MG63 (cell line): ENCODE measurements at regions not wholly inside any gene's neighbourhood (a gene's known extent, or its start where the extent isn't known, plus 50 kb on each side); places are given as distances from the start of the nearest gene placed in this dataset.

Experiments
- DNase-seq: peaks from one replicate; pipeline ENCODE4 v3.0.0-alpha.2; 2020
- H3K27me3 ChIP-seq: fragments of 250-450 bp; sonication (Bioruptor Pico); 2 replicates; pipeline ENCODE4 v1.5.1; 2020; ENCODE audit warnings: mild to moderate bottlenecking, moderate library complexity
- H3K36me3 ChIP-seq: fragments of 250-450 bp; sonication (Bioruptor Pico); 2 replicates; pipeline ENCODE4 v1.5.1; 2020; ENCODE audit warnings: mild to moderate bottlenecking, moderate library complexity
- H3K4me3 ChIP-seq: fragments of 250-450 bp; sonication (Bioruptor Pico); 2 replicates; pipeline ENCODE4 v1.5.1; 2020; ENCODE audit warnings: mild to moderate bottlenecking, moderate library complexity
- H3K9me3 ChIP-seq: fragments of 250-450 bp; sonication (Bioruptor Pico); 2 replicates; pipeline ENCODE4 v1.5.1; 2020; ENCODE audit warnings: mild to moderate bottlenecking, moderate library complexity

DNA sequence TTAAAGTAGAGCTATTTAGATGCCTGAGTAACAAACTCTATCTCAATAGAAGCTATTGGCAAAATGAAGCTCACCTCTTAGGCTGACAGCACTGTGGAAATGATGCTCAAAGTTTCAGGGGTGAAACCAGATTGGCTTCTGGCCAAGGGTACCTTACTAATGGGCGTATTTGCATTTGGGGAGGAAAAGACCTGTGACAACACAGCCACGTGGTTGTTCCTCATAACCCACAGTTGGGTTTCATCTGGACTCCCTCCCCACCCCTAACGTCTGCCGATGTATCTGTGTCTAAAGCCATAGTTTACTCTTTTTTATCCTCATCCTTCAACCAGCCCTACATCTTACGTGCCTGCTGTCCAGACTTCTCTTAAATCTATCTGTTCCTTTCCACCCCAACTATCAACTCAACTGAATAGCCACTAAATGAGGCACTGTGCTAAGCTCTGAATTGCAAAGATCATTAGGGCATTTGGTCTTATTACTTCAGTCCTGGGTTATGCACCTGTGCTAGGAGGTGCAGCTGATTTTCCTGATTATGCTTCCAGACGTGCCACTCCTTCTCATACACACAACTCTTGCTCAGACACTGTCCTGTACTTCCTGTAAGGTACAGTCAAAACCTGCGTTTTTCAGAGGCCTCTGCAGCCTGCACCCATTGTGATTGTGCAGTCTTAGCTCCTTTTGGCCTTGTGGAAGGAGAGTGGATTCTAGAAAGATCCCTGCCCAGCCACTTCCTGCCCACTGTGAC, 80.6 kb upstream of the ARMC2 start:
- DNase-seq: no peak
- Histone ChIP-seq H3K9me3 (no peaks in the 10 kb centered on the region), H3K27me3 (no peaks in the 10 kb centered on the region), H3K36me3 (no peaks in the 10 kb centered on the region), H3K4me3 (no peak overlapping the region)

DNA sequence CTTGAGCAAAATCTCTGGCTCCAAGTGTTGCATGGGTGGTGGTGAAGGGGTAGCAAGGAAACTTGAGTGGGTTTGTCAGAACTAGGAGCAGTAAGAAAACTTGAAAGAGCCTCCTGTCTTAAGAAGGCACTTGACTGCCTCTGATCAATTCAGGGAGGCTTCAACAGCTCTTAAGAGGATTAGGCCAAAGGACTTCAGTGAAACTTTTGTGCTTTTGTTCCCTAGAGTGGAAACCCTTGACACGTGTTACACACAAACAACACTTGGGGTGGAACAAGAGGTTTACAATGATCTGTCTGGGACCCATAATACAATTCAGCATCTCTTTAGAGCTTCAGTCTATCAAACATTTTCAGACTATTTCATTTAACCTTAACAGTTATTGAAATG, 80.1 kb upstream of the ARMC2 start:
- no peaks in the 10 kb centered on the region for H3K36me3 ChIP-seq
- DNase-seq: no peak
- H3K4me3 ChIP-seq: no peak overlapping the region
- H3K9me3 ChIP-seq: no peaks in the 10 kb centered on the region
- no peaks in the 10 kb centered on the region for H3K27me3 ChIP-seq

DNA sequence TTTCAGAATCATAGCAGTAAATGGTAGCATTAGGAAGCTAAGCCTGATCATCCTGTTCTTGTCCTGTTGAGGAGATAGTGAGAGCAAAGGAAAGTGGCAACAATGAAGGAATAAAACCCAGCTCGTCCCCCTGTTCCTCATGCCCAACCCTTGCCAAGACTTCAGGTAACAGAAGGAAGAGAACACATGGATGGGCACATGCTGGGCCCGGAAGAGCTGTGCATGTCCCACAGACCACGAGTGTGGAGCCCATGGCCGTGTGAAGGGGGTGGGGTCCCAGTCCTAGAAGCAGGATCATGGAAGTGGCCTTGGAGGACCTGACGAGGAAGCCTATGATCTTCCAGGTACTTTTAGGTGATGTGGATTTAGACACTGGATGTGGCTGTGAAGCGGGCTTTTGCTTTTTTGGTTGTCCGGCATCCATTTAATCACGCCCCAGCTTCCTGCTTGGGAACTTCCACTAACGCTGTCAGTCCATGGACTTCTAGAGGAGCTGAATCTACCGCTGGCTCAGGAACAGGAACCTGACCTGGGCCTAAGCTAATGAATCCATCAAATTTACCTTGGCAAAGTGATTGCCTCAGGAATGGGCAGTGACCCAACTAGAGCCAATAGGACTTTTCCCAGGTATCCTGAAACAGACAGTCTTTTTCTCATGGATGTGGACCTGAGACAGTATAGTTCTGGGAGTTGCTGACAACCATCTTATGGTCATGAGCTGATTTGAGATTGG, 79.3 kb upstream of the ARMC2 start:
- H3K4me3 ChIP-seq: no peak overlapping the region
- DNase-seq: no peak
- no peaks in the 10 kb centered on the region for H3K27me3 ChIP-seq
- H3K36me3 ChIP-seq: no peaks in the 10 kb centered on the region
- H3K9me3 ChIP-seq: no peaks in the 10 kb centered on the region

DNA sequence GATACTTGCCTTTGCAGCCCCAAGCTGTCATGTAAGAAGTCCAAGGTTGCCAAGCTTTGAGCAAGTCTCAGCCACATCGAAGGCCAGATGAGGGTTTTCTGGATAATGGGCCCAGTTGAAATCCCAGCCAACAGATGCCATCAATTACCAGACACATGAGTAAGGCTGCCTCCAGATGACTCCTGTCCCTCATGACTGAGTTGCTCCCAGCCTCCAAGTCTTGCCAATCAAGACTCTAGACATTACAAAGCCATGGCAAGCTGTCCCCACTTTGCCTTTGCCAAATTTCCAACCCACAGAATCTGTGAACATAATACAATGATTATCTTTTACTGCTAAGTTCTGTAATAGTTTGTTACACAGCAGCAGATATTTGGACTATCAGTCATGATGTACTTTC, 76.8 kb upstream of the ARMC2 start:
- no peak overlapping the region for H3K4me3 ChIP-seq
- H3K27me3 ChIP-seq: no peaks in the 10 kb centered on the region
- peak; percentile 72 for DNase-seq
- H3K36me3 ChIP-seq: no peaks in the 10 kb centered on the region
- H3K9me3 ChIP-seq: no peaks in the 10 kb centered on the region

DNA sequence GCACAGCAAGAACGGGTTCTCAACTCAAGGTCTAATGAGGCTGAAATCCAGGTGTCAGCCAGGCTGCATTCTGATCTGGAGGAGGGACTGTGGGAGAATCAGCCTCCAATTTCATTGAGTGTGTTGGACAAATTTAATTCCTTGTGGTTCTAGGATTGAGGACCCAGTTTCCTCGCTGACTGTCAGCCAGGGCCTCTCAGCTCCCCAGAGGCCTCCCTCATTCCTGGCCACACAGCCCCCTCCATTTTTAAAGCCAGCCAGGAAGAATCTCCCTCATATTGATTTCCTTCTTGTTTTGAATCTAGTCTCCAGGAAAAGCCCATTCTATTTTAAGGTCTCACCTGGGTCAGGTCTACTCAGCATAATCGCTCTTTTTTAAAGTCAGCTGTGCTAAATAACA, 73.7 kb upstream of the ARMC2 start:
- no peaks in the 10 kb centered on the region for H3K9me3 ChIP-seq
- no peaks in the 10 kb centered on the region for H3K36me3 ChIP-seq
- H3K27me3 ChIP-seq: no peaks in the 10 kb centered on the region
- no peak overlapping the region for H3K4me3 ChIP-seq
- DNase-seq: no peak

DNA sequence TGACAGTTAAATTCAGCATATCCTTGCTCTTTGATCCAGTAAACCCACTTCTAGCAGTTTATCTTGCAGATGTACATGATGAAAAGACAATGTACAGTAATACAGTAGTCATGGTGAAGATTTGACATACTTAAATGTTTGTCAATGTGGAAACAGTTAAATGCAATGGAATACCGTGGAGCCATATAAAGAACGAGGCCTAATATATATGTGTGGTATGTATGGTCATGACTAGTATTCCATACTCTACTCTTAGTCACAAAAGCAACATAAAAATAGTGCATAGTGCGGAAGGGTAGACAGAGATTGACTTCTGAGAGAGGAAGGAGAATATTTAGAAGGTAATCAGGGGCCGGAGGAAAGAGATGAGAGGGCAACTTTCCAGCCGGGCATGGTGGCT, 70.7 kb upstream of the ARMC2 start:
- no peaks in the 10 kb centered on the region for H3K9me3 ChIP-seq
- H3K4me3 ChIP-seq: no peak overlapping the region
- H3K36me3 ChIP-seq: no peaks in the 10 kb centered on the region
- DNase-seq: no peak
- no peaks in the 10 kb centered on the region for H3K27me3 ChIP-seq

DNA sequence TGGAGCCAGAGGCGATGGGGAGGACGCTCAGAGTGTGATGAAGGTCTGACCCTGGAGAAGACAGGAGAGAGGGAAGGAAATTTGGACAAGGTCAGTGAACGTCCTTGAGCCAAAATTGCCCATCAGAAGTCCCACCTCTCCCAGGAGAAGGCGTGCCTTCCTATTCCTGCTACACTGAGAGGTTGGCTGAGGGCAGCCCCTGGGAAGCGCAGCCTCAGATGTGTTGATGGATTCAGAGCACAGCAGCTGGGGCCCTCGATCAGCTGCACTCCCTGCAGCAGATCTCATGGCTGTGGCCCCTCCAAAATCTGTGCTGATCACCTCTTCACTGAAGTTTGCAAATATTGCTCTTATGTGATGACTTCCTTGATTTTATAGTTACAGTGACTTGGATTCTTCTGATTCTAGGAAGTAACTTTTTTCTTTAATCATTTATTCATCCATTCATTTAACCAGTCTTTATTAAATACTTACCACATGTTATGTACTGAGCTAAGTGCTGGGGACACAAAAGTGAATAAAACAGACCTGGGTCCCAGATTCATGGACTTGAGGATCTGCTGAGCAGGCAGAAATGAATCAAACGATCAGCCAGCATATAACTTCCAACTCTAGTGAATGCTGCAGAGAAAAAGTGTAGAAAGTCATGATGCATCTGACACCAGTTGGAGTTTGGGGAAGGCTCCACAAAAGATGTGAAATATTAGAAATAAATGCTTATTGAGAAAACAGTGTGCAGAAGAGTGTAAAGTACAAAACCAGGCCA, 69.6 kb upstream of the ARMC2 start:
- DNase-seq: no peak
- H3K36me3 ChIP-seq: no peaks in the 10 kb centered on the region
- H3K9me3 ChIP-seq: no peaks in the 10 kb centered on the region
- no peak overlapping the region for H3K4me3 ChIP-seq
- no peaks in the 10 kb centered on the region for H3K27me3 ChIP-seq

DNA sequence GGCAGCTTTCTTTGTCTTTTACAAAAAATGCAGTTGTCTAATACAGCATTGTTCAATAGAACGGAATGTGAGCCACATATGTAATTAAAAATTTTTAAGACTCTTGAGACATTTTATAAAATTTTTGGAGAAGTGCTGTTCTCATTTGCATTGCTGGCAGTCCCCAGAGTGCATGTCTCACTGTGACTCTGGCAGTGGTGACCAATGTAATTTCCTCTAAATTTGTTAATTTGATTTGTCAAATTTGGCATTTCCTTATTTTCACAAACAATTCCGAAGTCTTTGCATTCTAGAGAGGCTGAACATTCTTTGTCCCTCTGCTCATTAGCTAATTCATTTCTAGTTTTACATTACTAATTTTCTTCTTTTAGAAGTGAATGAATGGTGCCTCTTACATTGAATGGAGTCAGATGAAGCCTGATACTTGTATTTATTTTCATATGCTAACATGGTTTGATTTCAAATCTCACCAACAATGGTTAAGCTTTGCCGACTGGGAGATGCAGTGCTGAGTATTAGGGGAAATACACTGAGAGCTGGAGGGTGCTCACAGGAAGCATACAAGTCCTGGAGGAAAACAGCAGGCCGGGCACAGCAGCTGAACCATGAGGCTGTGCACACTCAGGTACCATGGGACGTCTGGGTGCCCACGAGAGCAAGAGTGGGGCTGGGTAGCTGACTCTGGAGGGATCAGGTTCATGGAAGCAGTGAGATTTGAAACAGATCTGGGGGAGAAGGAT, 68.5 kb upstream of the ARMC2 start:
- Histone ChIP-seq H3K9me3 (no peaks in the 10 kb centered on the region), H3K36me3 (no peaks in the 10 kb centered on the region), H3K27me3 (no peaks in the 10 kb centered on the region), H3K4me3 (no peak overlapping the region)
- DNase-seq: no peak

DNA sequence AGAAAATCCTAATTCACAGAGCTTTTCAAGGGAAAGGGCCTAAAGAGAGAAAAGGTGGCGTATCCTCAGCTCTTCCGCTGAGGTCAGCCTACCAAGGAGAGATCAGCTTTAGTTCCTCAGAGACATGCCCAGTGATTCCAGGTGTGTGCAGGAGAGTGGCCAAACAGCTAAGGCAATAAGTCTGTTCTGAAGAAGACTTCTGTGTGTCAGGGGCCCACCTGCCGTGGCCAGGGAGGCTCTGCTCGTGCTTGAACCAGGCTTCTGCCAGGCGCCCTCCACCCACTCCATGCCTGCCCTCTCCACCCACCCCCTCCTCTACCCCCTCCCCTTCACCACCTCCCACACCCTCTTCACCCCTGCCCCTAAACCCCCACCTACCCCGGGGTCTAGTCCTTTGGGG, 67.4 kb upstream of the ARMC2 start:
- H3K4me3 ChIP-seq: no peak overlapping the region
- DNase-seq: no peak
- H3K27me3 ChIP-seq: no peaks in the 10 kb centered on the region
- H3K36me3 ChIP-seq: no peaks in the 10 kb centered on the region
- H3K9me3 ChIP-seq: no peaks in the 10 kb centered on the region

DNA sequence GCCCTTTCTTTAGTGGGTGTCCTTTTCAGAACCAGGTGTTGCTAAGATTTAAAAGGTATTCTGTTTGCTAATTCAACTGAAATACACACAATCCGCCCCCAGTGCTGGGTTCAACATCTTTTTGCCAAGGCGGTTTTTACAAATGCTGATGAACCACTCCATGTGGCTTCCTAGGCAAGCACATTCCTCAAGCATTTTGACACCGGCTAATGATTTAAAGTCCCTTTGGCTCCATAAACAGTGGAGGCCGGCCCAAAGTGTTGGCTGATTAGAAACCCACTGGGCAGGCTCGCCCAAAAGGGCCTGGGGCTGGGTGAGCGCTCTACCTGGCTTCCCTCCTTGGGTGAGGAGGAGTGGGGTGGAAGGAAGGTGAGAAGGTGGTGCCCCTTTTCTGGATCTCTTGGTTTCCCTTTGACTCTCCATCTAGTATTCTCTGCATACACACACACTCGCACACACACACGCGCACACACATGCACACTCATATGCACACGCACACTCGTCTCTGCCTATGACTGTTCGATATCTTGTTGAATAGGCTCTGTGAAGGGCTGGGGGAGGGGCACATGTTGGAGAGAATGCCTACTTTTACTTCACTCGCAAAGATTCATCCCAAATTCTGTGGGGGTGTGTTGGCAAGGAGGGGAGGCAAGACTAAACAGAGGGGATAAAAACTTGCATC, 66.7 kb upstream of the ARMC2 start:
- no peak overlapping the region for H3K4me3 ChIP-seq
- no peaks in the 10 kb centered on the region for H3K27me3 ChIP-seq
- DNase-seq: no peak
- H3K36me3 ChIP-seq: no peaks in the 10 kb centered on the region
- H3K9me3 ChIP-seq: no peaks in the 10 kb centered on the region

DNA sequence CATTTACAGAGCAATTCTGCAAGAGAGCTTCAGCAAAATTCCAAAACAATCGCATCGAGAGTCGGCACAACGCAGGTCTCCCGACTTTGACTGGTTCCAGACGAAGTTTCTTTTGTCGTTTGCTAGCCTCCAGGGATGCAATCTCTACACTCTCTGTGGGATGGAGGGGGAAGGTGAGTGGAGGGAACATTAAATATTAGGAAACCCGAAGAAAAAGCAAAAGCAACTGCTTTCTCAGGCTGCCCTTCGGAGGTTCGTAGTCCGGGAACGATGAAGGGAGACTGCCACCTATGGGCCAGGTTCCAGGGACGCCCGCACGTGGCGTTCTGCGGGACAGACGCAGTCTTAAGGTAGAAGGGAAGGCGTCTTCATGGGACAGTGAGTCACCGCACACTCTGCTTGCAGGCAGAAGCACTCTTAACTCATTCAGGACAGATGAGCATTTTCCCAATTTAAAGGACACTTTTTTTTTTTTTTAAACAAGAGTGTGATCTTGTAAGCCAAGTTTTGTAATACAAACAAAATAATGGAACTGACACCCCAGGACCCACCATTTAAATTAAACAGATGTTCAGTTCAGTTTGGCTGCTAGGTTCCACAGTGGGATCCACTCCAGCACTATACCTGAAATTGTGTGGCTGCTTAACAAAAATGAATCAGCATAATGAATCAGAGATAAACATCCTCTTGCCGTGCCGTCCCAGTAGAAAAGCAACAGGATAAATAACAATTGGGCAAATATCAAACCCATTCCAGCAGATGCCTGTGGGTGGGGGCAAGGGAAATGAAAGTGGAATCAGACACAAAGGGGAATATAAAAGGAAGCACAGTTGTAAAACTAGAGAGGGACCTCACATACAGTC, 65.8 kb upstream of the ARMC2 start:
- peak; percentile 68 for DNase-seq
- Histone ChIP-seq H3K9me3 (no peaks in the 10 kb centered on the region), H3K4me3 (peak overlapping the region; percentile 29), H3K27me3 (no peaks in the 10 kb centered on the region), H3K36me3 (no peaks in the 10 kb centered on the region)

DNA sequence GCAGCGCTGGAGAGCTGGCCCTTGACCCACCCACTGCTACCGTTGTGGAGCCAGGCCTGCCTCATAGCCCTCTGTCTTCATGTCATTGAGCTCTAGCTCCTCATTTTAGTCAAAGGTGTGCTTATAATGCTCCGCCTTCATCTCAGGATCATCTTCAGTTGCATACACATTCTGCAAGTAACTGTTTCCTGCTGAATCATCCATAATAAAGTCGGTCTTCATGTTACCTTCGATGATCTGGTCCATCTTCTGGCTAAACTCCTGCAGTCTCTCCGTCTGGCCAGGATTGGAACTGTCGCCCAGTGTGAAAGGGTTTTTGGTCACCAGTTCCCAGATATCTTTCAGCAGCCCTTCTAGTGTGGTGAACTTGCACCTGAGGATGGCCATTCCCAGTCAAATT, 62.6 kb upstream of the ARMC2 start:
- Histone ChIP-seq H3K4me3 (no peak overlapping the region), H3K9me3 (0 out of 2 replicates have a peak, but pooled peaks cover 3% of the 10 kb centered on the region), H3K27me3 (no peaks in the 10 kb centered on the region), H3K36me3 (no peaks in the 10 kb centered on the region)
- DNase-seq: no peak

DNA sequence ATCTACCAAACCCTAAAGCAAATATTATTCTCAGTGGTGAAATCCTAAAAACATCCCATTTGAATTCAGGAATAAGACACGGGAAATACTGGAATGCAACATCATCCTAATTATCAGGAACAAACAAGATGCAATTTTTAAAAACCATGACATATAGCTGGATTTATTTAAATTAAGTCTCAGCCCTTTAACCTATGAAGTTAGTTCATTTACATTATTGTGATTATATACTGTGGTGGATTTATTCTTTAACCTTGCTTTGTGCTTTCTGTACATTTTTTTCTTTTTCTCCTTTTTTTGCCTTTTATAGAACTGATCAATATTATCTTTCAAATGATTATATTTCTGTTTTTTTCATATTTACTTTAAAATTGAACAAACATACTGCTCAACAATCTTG, 59.8 kb upstream of the ARMC2 start:
- Histone ChIP-seq H3K9me3 (0 out of 2 replicates have a peak, but pooled peaks cover 3% of the 10 kb centered on the region), H3K27me3 (no peaks in the 10 kb centered on the region)
- DNase-seq: no peak

DNA sequence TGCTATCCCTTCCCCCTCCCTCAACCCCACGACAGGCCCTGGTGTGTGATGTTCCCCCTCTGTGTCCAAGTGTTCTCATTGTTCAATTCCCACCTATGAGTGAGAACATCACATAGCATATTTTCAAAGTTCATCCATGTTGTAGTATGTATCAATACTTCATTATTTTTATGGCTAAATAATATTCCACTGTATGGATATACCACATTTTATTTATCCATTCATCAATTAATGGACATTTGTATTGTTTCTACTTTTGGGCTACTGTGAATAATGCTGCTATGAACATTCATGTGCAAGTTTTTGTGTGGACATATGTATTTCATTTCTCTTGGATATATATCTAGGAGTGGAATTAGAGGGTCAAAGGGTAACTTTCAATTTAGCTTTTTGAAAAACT, 58.7 kb upstream of the ARMC2 start:
- no peaks in the 10 kb centered on the region for H3K36me3 ChIP-seq

More for the DNA sequence above, 59.8 kb upstream of the ARMC2 start:
- Histone ChIP-seq H3K36me3 (no peaks in the 10 kb centered on the region), H3K4me3 (no peak overlapping the region)

DNA sequence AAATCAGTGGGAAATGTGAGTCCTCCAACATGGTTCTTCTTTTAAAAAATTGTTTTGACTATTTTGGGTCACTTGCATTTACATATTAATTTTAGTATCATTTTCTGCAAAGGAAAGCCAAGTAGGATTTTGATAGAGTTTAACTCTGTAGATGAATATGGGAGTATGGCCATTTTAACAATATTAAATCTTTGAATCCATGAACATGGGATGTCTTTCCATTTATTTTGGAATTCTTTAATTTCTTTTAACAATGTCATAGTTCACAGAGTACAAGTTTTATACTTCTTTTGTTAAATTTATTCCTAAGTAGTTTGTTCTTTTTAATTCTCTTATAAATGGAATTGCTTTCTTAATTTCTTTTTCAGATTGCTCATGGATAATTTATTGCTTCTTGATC, 56.5 kb upstream of the ARMC2 start:
- Histone ChIP-seq H3K4me3 (no peak overlapping the region), H3K27me3 (no peaks in the 10 kb centered on the region), H3K9me3 (0 out of 2 replicates have a peak, but pooled peaks cover 3% of the 10 kb centered on the region), H3K36me3 (no peaks in the 10 kb centered on the region)
- no peak for DNase-seq

More for the DNA sequence above, 58.7 kb upstream of the ARMC2 start:
- Histone ChIP-seq H3K9me3 (0 out of 2 replicates have a peak, but pooled peaks cover 3% of the 10 kb centered on the region), H3K4me3 (no peak overlapping the region), H3K27me3 (no peaks in the 10 kb centered on the region)
- no peak for DNase-seq
